GM12878 (cell line): ENCODE measurements at regions not wholly inside any gene's neighbourhood (a gene's known extent, or its start where the extent isn't known, plus 50 kb on each side); places are given as distances from the start of the nearest gene placed in this dataset.

ENCODE experiments used
- CBX5 ChIP-seq: sonication (generic); IDR thresholded peaks from 2 replicates; pipeline ENCODE4 v1.6.1; 2016; ENCODE audit warnings: low read depth, moderate library complexity, mild to moderate bottlenecking, inconsistent platforms
- CEBPB ChIP-seq, 2 experiments: fragments of 150-350 bp in 1 of 2; IDR thresholded peaks; 2 replicates each; pipeline ENCODE4 v1.6.1; 2012 to 2014; ENCODE audit warnings: low read depth in 2 of 2, low read length in 2 of 2, borderline replicate concordance in 1 of 2, inconsistent platforms in 1 of 2
- CREB1 ChIP-seq: IDR thresholded peaks from 2 replicates; pipeline ENCODE4 v1.6.1; 2012; ENCODE audit warnings: low read depth, mild to moderate bottlenecking, inconsistent platforms
- CTCF ChIP-seq, 3 experiments: IDR thresholded peaks in 2 of 3; conservative IDR thresholded peaks in 1 of 3; 2 replicates each; pipeline ENCODE4 v1.5.1; 2011; ENCODE audit warnings: low read depth in 3 of 3, low read length in 3 of 3, mild to moderate bottlenecking in 3 of 3, control low read depth in 2 of 3, moderate library complexity in 2 of 3, inconsistent platforms in 1 of 3, mixed read lengths in 1 of 3; ENCODE audit not compliant: control insufficient read depth in 2 of 3, insufficient read depth in 1 of 3; ENCODE audit errors: extremely low read depth in 1 of 3
- MYB ChIP-seq: fragments of 150-350 bp; IDR thresholded peaks from 2 replicates; pipeline ENCODE4 v1.6.1; 2014; ENCODE audit warnings: mild to moderate bottlenecking, low read depth, low read length, borderline replicate concordance
- POLR2A ChIP-seq: IDR thresholded peaks from 2 replicates; pipeline ENCODE4 v1.6.1; 2011; ENCODE audit warnings: low read depth, mild to moderate bottlenecking, low read length
- POLR2AphosphoS5 ChIP-seq: IDR thresholded peaks from 2 replicates; pipeline ENCODE4 v1.6.1; 2011; ENCODE audit warnings: mild to moderate bottlenecking, low read length, inconsistent platforms
- TAF1 ChIP-seq: IDR thresholded peaks from 2 replicates; pipeline ENCODE4 v1.6.1; 2011; ENCODE audit warnings: mild to moderate bottlenecking, low read depth, low read length, borderline replicate concordance
- TCF7 ChIP-seq: IDR thresholded peaks from 2 replicates; pipeline ENCODE4 v1.6.1; 2014; ENCODE audit warnings: antibody characterized with exemption, borderline replicate concordance
- YBX1 ChIP-seq: fragments of 450-650 bp; IDR thresholded peaks from 2 replicates; pipeline ENCODE4 v1.6.1; 2016; ENCODE audit warnings: antibody characterized with exemption
- TF ChIP-seq, protein P1 (sequence below): fragments of 450-650 bp; IDR thresholded peaks from 2 replicates; pipeline ENCODE4 v1.6.1; 2017; ENCODE audit warnings: mild to moderate bottlenecking

DNA sequence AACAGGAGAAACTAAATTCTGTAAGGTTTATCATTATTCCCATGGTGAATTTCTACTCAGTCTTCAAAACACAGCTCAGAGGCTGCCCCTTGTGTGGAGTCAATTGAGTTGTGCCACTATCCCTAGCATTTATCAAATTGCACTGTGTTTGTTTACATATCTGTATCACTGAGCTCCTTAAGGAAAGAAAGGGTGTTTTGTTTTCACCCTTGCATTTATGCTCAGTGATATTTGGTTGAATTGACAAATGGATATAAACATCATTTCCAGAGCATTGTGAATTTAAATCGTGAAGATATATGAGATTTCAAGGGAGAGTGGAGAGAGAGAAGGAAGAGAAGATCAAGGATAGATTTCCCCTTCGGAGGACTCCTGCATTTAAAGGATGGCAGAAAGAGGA lies 55.1 kb upstream of the TNFRSF19 start:
- no peak for TF ChIP-seq POLR2AphosphoS5
- TF ChIP-seq, protein P1, sequence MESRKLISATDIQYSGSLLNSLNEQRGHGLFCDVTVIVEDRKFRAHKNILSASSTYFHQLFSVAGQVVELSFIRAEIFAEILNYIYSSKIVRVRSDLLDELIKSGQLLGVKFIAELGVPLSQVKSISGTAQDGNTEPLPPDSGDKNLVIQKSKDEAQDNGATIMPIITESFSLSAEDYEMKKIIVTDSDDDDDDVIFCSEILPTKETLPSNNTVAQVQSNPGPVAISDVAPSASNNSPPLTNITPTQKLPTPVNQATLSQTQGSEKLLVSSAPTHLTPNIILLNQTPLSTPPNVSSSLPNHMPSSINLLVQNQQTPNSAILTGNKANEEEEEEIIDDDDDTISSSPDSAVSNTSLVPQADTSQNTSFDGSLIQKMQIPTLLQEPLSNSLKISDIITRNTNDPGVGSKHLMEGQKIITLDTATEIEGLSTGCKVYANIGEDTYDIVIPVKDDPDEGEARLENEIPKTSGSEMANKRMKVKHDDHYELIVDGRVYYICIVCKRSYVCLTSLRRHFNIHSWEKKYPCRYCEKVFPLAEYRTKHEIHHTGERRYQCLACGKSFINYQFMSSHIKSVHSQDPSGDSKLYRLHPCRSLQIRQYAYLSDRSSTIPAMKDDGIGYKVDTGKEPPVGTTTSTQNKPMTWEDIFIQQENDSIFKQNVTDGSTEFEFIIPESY, result no peak
- no peak for TF ChIP-seq MYB
- no peak for TF ChIP-seq CEBPB (IDR thresholded peaks at IDR 0.05; ENCODE audit: borderline replicate concordance in 1 of 2, low read depth in 2 of 2, low read length in 2 of 2)
- TF ChIP-seq CREB1, result no peak
- TF ChIP-seq CTCF (IDR thresholded peaks at IDR 0.05 in 2 of 3, conservative IDR thresholded peaks at IDR 0.05 in 1 of 3; ENCODE audit: control insufficient read depth in 2 of 3, extremely low read depth in 1 of 3, insufficient read depth in 1 of 3, low read depth in 3 of 3, low read length in 3 of 3), result no peak
- TF ChIP-seq CBX5, result no peak
- no peak for TF ChIP-seq YBX1
- no peak for TF ChIP-seq TAF1
- TF ChIP-seq POLR2A, result no peak
- TF ChIP-seq TCF7, result no peak
